Thyroid gland (tissue), 4 donors: ENCODE measurements at regions not wholly inside any gene's neighbourhood (a gene's known extent, or its start where the extent isn't known, plus 50 kb on each side); places are given as distances from the start of the nearest gene placed in this dataset.
"Not testable (repeated sequence)": the region's sequence is repeated elsewhere in the genome, so short reads cannot be mapped to it uniquely, and the experiment has no call there.

Source experiments
- DNase-seq, 2 donors: peaks; one replicate each; pipeline ENCODE4 v3.0.0-alpha.2; 2019
- H3K27ac ChIP-seq, 3 donors: fragments of 200-600 bp; sonication (generic); 1 replicate in 2 of 3; 2 replicates in 1 of 3; pipeline ENCODE4 v1.5.1; 2016 to 2019; ENCODE audit warnings: mild to moderate bottlenecking in 1 of 3, moderate library complexity in 1 of 3
- H3K27me3 ChIP-seq: fragments of 200-600 bp; sonication (generic); one replicate; pipeline ENCODE4 v1.5.1; 2019
- H3K36me3 ChIP-seq, 2 donors: fragments of 200-600 bp; sonication (generic); one replicate each; pipeline ENCODE4 v1.5.1; 2016 to 2019
- H3K4me1 ChIP-seq, 2 donors: fragments of 200-600 bp; sonication (generic); one replicate each; pipeline ENCODE4 v1.5.1; 2017 to 2019
- H3K4me3 ChIP-seq, 3 donors: fragments of 200-600 bp; sonication (generic); replicated peaks in 1 of 3; 1 replicate in 2 of 3; 2 replicates in 1 of 3; pipeline ENCODE4 v1.5.1; 2016; ENCODE audit warnings: mild to moderate bottlenecking in 1 of 3
- H3K9me3 ChIP-seq: fragments of 200-600 bp; sonication (generic); one replicate; pipeline ENCODE4 v1.5.1; 2017
- POLR2A ChIP-seq, 2 donors: fragments of 450-650 bp; IDR thresholded peaks; one replicate each; pipeline ENCODE4 v1.6.1; 2017; ENCODE audit warnings: antibody characterized with exemption in 2 of 2, mild to moderate bottlenecking in 2 of 2, moderate library complexity in 1 of 2
- WGBS, 2 donors: methylation state at CpG; one replicate each; pipeline ENCODE4 v1.1.5; 2017; 5-methylcytosine and 5-hydroxymethylcytosine counted together
- intact Hi-C: fragments of 100-400 bp; cut with DNase I; formaldehyde crosslinking; loops from one replicate; pipeline ENCODE4 v1.15.1; 2023
- TF ChIP-seq, protein P1 (sequence below), 6 experiments: fragments of 200-600 bp in 3 of 6; fragments of 450-650 bp in 3 of 6; sonication (generic) in 3 of 6; IDR thresholded peaks; one replicate each; pipeline ENCODE4 v1.5.1; 2016 to 2019; ENCODE audit warnings: antibody characterized with exemption in 6 of 6, mild to moderate bottlenecking in 2 of 6, inconsistent platforms in 1 of 6, moderate library complexity in 1 of 6

- H3K4me3 ChIP-seq = no peak overlapping the region
- intact Hi-C loops = no loop called here
- DNase-seq = no peak
- H3K9me3 ChIP-seq = no peaks in the 10 kb centered on the region
- no peaks in the 10 kb centered on the region for H3K4me1 ChIP-seq
- H3K27ac ChIP-seq = no peak overlapping the region
- no peak for TF ChIP-seq POLR2A (IDR thresholded peaks at IDR 0.05)
- TF ChIP-seq, protein P1, sequence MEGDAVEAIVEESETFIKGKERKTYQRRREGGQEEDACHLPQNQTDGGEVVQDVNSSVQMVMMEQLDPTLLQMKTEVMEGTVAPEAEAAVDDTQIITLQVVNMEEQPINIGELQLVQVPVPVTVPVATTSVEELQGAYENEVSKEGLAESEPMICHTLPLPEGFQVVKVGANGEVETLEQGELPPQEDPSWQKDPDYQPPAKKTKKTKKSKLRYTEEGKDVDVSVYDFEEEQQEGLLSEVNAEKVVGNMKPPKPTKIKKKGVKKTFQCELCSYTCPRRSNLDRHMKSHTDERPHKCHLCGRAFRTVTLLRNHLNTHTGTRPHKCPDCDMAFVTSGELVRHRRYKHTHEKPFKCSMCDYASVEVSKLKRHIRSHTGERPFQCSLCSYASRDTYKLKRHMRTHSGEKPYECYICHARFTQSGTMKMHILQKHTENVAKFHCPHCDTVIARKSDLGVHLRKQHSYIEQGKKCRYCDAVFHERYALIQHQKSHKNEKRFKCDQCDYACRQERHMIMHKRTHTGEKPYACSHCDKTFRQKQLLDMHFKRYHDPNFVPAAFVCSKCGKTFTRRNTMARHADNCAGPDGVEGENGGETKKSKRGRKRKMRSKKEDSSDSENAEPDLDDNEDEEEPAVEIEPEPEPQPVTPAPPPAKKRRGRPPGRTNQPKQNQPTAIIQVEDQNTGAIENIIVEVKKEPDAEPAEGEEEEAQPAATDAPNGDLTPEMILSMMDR (IDR thresholded peaks at IDR 0.05) = no peak
- 85 to 96% methylated on average over 1 of the region's 1 CpG for WGBS, 2 donors
- H3K36me3 ChIP-seq = no peaks in the 10 kb centered on the region
- no peaks in the 10 kb centered on the region for H3K27me3 ChIP-seq
Measured at GRCh38 chr2:150260636-150261035, 226.8 kb downstream of the RND3 start.

GRCh38 chr2:150259746-150260145 lies 227.7 kb downstream of the RND3 start:
- H3K36me3 ChIP-seq = no peaks in the 10 kb centered on the region
- H3K9me3 ChIP-seq = no peaks in the 10 kb centered on the region
- TF ChIP-seq POLR2A (IDR thresholded peaks at IDR 0.05) = no peak
- 92 to 100% methylated on average over 1 of the region's 1 CpG for WGBS, 2 donors
- H3K27me3 ChIP-seq = no peaks in the 10 kb centered on the region
- DNase-seq = no peak
- H3K27ac ChIP-seq = no peak overlapping the region
- H3K4me1 ChIP-seq = no peaks in the 10 kb centered on the region
- H3K4me3 ChIP-seq = no peak overlapping the region
- intact Hi-C loops = no loop called here

DNA sequence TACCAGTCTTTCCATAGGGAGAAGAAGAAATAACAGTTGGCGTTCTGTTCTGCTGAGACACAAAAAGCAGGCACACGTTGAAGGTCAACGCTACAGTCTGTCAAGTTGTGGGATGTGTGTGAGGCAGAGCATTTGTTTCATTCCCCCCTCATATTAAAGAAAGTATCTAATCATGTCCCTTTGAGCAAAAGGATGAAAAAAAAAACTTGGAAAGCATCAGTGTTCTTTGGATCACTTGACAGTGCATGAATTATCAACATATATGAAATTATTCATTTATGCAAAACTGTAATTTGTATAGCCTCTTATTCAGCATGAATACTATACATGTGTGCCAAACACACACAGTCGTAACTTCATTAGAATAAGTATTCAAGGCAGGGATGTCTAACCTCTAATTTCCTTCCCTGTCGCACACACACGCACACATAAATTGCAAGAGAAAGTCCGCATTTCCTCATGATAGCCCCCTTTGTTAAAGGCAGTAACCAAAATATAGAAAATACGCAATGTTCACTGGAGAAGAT lies 228.6 kb downstream of the RND3 start:
- no peak for DNase-seq
- TF ChIP-seq, protein P1 (IDR thresholded peaks at IDR 0.05) = no peak
- no peak for TF ChIP-seq POLR2A (IDR thresholded peaks at IDR 0.05)
- Histone ChIP-seq H3K36me3 (no peaks in the 10 kb centered on the region), H3K4me3 (no peak overlapping the region), H3K4me1 (no peaks in the 10 kb centered on the region), H3K27me3 (no peaks in the 10 kb centered on the region), H3K27ac (no peak overlapping the region), H3K9me3 (no peaks in the 10 kb centered on the region)
- 91 to 93% methylated on average over 8 of the region's 8 CpGs for WGBS, 2 donors
- intact Hi-C loops = no loop called here

- no peak overlapping the region for H3K4me3 ChIP-seq
- no peaks in the 10 kb centered on the region for H3K27me3 ChIP-seq
- WGBS, 2 donors = 72 to 75% methylated on average over 3 of the region's 3 CpGs
- intact Hi-C loops = no loop called here
- DNase-seq = no peak
- no peaks in the 10 kb centered on the region for H3K36me3 ChIP-seq
- no peaks in the 10 kb centered on the region for H3K4me1 ChIP-seq
- TF ChIP-seq, protein P1 (IDR thresholded peaks at IDR 0.05) = no peak
- TF ChIP-seq POLR2A (IDR thresholded peaks at IDR 0.05) = no peak
- H3K9me3 ChIP-seq = no peaks in the 10 kb centered on the region
- H3K27ac ChIP-seq = no peak overlapping the region
Measured at GRCh38 chr2:150256736-150257135, 230.7 kb downstream of the RND3 start.

DNA sequence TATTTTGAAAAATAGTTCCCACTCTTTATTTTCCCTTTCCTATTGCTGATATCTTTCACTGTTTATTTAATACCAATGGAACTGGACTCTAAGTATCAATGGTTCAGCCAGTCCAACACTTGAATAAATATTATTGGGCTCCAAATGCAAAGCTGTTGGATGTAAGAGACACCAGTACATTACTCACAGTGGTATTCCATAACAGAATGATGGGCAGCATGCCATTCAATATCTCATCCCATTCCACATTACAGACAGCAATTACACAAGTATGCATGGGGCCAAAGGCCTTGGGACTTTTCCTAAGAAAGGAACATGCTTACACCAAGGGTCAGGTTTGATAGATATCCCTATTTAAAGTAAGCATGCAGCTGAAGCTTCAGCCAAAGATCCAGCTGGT lies 231.9 kb downstream of the RND3 start:
- no peak overlapping the region for H3K4me3 ChIP-seq
- no peak for DNase-seq
- no peaks in the 10 kb centered on the region for H3K9me3 ChIP-seq
- TF ChIP-seq, protein P1 (IDR thresholded peaks at IDR 0.05) = no peak
- no peak for TF ChIP-seq POLR2A (IDR thresholded peaks at IDR 0.05)
- no peaks in the 10 kb centered on the region for H3K4me1 ChIP-seq
- H3K27me3 ChIP-seq = no peaks in the 10 kb centered on the region
- H3K27ac ChIP-seq = no peak overlapping the region
- no peaks in the 10 kb centered on the region for H3K36me3 ChIP-seq
- intact Hi-C loops = no loop called here

DNA sequence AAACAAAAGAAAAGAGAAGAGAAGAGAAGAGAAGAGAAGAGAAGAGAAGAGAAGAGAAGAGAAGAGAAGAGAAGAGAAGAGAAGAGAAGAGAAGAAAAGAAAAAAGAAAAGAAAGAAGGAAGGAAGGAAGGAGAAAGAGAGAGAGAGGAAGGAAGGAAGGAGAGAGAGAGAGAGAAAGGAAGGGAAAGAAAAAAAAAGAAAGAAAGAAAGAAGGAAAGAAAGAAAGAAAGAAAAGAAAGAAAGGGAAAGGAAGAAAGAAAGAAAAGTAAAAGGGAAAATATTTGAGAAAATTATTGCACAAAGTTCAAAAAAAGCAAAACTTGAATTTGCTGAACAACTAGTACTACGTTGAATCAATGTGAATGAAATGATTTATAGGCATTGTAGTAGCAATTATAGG lies 237.7 kb downstream of the RND3 start:
- DNase-seq, H3K9me3 ChIP-seq, H3K36me3 ChIP-seq, H3K27ac ChIP-seq, intact Hi-C loops, H3K4me3 ChIP-seq, H3K4me1 ChIP-seq, H3K27me3 ChIP-seq: not testable (repeated sequence)
- WGBS, 2 donors = 83 to 88% methylated on average over 1 of the region's 1 CpG
